Tibial artery (tissue), 4 donors: ENCODE measurements at regions not wholly inside any gene's neighbourhood (a gene's known extent, or its start where the extent isn't known, plus 50 kb on each side); places are given as distances from the start of the nearest gene placed in this dataset.
"Not testable (repeated sequence)": the region's sequence is repeated elsewhere in the genome, so short reads cannot be mapped to it uniquely, and the experiment has no call there.

Source experiments
- DNase-seq, 2 donors: peaks; one replicate each; pipeline ENCODE4 v3.0.0-alpha.2; 2019
- H3K27ac ChIP-seq, 2 donors: fragments of 200-600 bp; sonication (generic) in 1 of 2; 1 replicate in 1 of 2; 2 replicates in 1 of 2; pipeline ENCODE4 v1.5.1; 2018 to 2019; ENCODE audit warnings: mild to moderate bottlenecking in 1 of 2
- H3K27me3 ChIP-seq, 2 donors: fragments of 200-600 bp; sonication (generic) in 1 of 2; one replicate each; pipeline versions ENCODE4 v1.5.1 to v1.6.0; 2016 to 2019
- H3K36me3 ChIP-seq, 3 donors: fragments of 200-600 bp; sonication (generic) in 2 of 3; one replicate each; pipeline ENCODE4 v1.5.1; 2016 to 2019; ENCODE audit warnings: mild to moderate bottlenecking in 2 of 3
- H3K4me1 ChIP-seq, 4 donors: fragments of 200-600 bp; sonication (generic) in 2 of 4; 1 replicate in 3 of 4; 2 replicates in 1 of 4; pipeline ENCODE4 v1.5.1; 2016 to 2019
- H3K4me3 ChIP-seq, 2 donors: fragments of 200-600 bp; sonication (generic) in 1 of 2; 1 replicate in 1 of 2; 2 replicates in 1 of 2; pipeline ENCODE4 v1.5.1; 2018 to 2019; ENCODE audit warnings: mild to moderate bottlenecking in 2 of 2
- H3K9me3 ChIP-seq, 3 donors: fragments of 200-600 bp; sonication (generic) in 1 of 3; one replicate each; pipeline ENCODE4 v1.5.1; 2016 to 2019
- CTCF ChIP-seq, 2 experiments: fragments of 200-600 bp in 1 of 2; fragments of 450-650 bp in 1 of 2; IDR thresholded peaks; one replicate each; pipeline ENCODE4 v1.5.1; 2017 to 2019; ENCODE audit warnings: antibody characterized with exemption in 2 of 2, mild to moderate bottlenecking in 1 of 2, moderate library complexity in 1 of 2
- intact Hi-C: fragments of 100-400 bp; cut with DNase I; formaldehyde crosslinking; loops from one replicate; pipeline ENCODE4 v1.15.0; 2023; ENCODE audit warnings: low total_unique reads

GRCh38 chr4:64747919-64748715, 338.9 kb upstream of the TECRL start:
- no peak for TF ChIP-seq CTCF (IDR thresholded peaks at IDR 0.05)
- no peak overlapping the region for H3K4me3 ChIP-seq
- DNase-seq = no peak

GRCh38 chr4:64738240-64738639, 329.0 kb upstream of the TECRL start:
- no peak overlapping the region for H3K4me3 ChIP-seq
- no peak overlapping the region for H3K27ac ChIP-seq
- no peaks in the 10 kb centered on the region for H3K36me3 ChIP-seq
- no peaks in the 10 kb centered on the region for H3K27me3 ChIP-seq
- no peak for DNase-seq
- no peaks in the 10 kb centered on the region for H3K9me3 ChIP-seq
- no peak for TF ChIP-seq CTCF (IDR thresholded peaks at IDR 0.05)
- intact Hi-C loops = no loop called here
- H3K4me1 ChIP-seq = no peaks in the 10 kb centered on the region

More at GRCh38 chr4:64747919-64748715, 338.9 kb upstream of the TECRL start:
- intact Hi-C loops = no loop called here
- Histone ChIP-seq H3K36me3 (no peaks in the 10 kb centered on the region), H3K27me3 (no peaks in the 10 kb centered on the region), H3K27ac (no peak overlapping the region), H3K9me3 (peaks cover 0 to 4% (median 0%) of the 10 kb centered on the region in 3 donors), H3K4me1 (no peaks in the 10 kb centered on the region)

- intact Hi-C loops, H3K4me3 ChIP-seq, H3K27me3 ChIP-seq, DNase-seq, H3K36me3 ChIP-seq, H3K9me3 ChIP-seq, H3K4me1 ChIP-seq, H3K27ac ChIP-seq: not testable (repeated sequence)
Observed at GRCh38 chr4:64737854-64738138, 328.5 kb upstream of the TECRL start.

- intact Hi-C loops = no loop called here
- H3K4me1 ChIP-seq = no peaks in the 10 kb centered on the region
- TF ChIP-seq CTCF (IDR thresholded peaks at IDR 0.05) = no peak
- H3K27me3 ChIP-seq = no peaks in the 10 kb centered on the region
- H3K36me3 ChIP-seq = no peaks in the 10 kb centered on the region
- H3K9me3 ChIP-seq = no peaks in the 10 kb centered on the region
- H3K4me3 ChIP-seq = no peak overlapping the region
- H3K27ac ChIP-seq = no peak overlapping the region
- DNase-seq = no peak
Observed at GRCh38 chr4:64737026-64737853, 328.0 kb upstream of the TECRL start.

GRCh38 chr4:64729561-64729960, 320.3 kb upstream of the TECRL start:
- Histone ChIP-seq H3K4me3 (no peak overlapping the region), H3K9me3 (no peaks in the 10 kb centered on the region), H3K36me3 (no peaks in the 10 kb centered on the region), H3K4me1 (no peaks in the 10 kb centered on the region), H3K27ac (no peak overlapping the region), H3K27me3 (no peaks in the 10 kb centered on the region)
- intact Hi-C loops = no loop called here
- TF ChIP-seq CTCF (IDR thresholded peaks at IDR 0.05) = no peak
- no peak for DNase-seq

- no peaks in the 10 kb centered on the region for H3K4me1 ChIP-seq
- intact Hi-C loops = no loop called here
- DNase-seq = no peak
- H3K9me3 ChIP-seq = no peaks in the 10 kb centered on the region
- no peak for TF ChIP-seq CTCF (IDR thresholded peaks at IDR 0.05)
- H3K36me3 ChIP-seq = no peaks in the 10 kb centered on the region
- H3K27ac ChIP-seq = no peak overlapping the region
- no peak overlapping the region for H3K4me3 ChIP-seq
- H3K27me3 ChIP-seq = no peaks in the 10 kb centered on the region
Observed at GRCh38 chr4:64727960-64728359, 318.7 kb upstream of the TECRL start.

- H3K36me3 ChIP-seq, H3K4me1 ChIP-seq, H3K27ac ChIP-seq, H3K9me3 ChIP-seq, H3K27me3 ChIP-seq, DNase-seq, H3K4me3 ChIP-seq, intact Hi-C loops: not testable (repeated sequence)
Observed at GRCh38 chr4:64727391-64727790, 318.1 kb upstream of the TECRL start.
